Panc1 (cell line): ENCODE measurements at regions not wholly inside any gene's neighbourhood (a gene's known extent, or its start where the extent isn't known, plus 50 kb on each side); places are given as distances from the start of the nearest gene placed in this dataset.
"Not testable (repeated sequence)": the region's sequence is repeated elsewhere in the genome, so short reads cannot be mapped to it uniquely, and the experiment has no call there.

Experiments
- ATAC-seq: fragments of 200-7000 bp; cut with Tn5 transposase; 2 replicates; pipeline ENCODE4 v1.9.1; 2020; ENCODE audit warnings: mild to moderate bottlenecking, moderate library complexity
- BruUV-seq: library from RNA; stranded (reverse); fragments of 400-500 nt; replicated peaks from 2 replicates; lab custom pipeline; 2021; lab: Mats Ljungman, UMichigan
- CTCF ChIA-PET: fragments of 300-600 bp; sonication (Branson Sonifier 250); formaldehyde crosslinking; loops from one replicate; lab custom pipeline; 2022; ENCODE audit warnings: antibody characterized with exemption; lab: Charles Lee
- POLR2A ChIA-PET: fragments of 300-600 bp; sonication (Branson Sonifier 250); formaldehyde crosslinking; loops from one replicate; lab custom pipeline; 2022; ENCODE audit warnings: antibody characterized with exemption; lab: Charles Lee
- DNase-seq: peaks from one replicate; pipeline ENCODE4 v3.0.0-alpha.2; 2010; ENCODE audit warnings: low read depth, low spot score
- H3K27ac ChIP-seq: 2 replicates; pipeline ENCODE4 v1.5.1; 2011; ENCODE audit warnings: mild to moderate bottlenecking, low read length, inconsistent platforms
- H3K27me3 ChIP-seq: fragments of 200-500 bp; sonication (Bioruptor generic); 2 replicates; pipeline ENCODE4 v1.6.0; 2014; ENCODE audit warnings: low read length, inconsistent platforms; ENCODE audit not compliant: control insufficient read depth, insufficient read depth
- H3K36me3 ChIP-seq: fragments of 200-500 bp; sonication (Bioruptor generic); 2 replicates; pipeline ENCODE4 v1.5.1; 2014; ENCODE audit warnings: inconsistent platforms, mild to moderate bottlenecking, low read length, moderate library complexity; ENCODE audit not compliant: control insufficient read depth, insufficient read depth
- H3K4me1 ChIP-seq: 2 replicates; pipeline ENCODE4 v1.5.1; 2011; ENCODE audit warnings: inconsistent platforms, mild to moderate bottlenecking, low read length, moderate library complexity; ENCODE audit not compliant: control insufficient read depth, insufficient read depth
- H3K4me3 ChIP-seq, 2 experiments: 2 replicates each; pipeline ENCODE4 v1.5.1; 2011 to 2012; ENCODE audit warnings: low read depth in 2 of 2, low read length in 2 of 2, mild to moderate bottlenecking in 2 of 2, inconsistent platforms in 1 of 2, moderate library complexity in 1 of 2
- H3K9me3 ChIP-seq: fragments of 200-500 bp; sonication (Bioruptor generic); 2 replicates; pipeline ENCODE4 v1.5.1; 2014; ENCODE audit warnings: low read depth, mild to moderate bottlenecking, inconsistent platforms, low read length, moderate library complexity; ENCODE audit not compliant: control insufficient read depth, insufficient read depth
- POLR2AphosphoS5 ChIP-seq: IDR thresholded peaks from 2 replicates; pipeline ENCODE4 v1.6.1; 2012; ENCODE audit warnings: mild to moderate bottlenecking, low read depth, low read length, moderate library complexity
- REST ChIP-seq, 2 experiments: IDR thresholded peaks; 2 replicates each; pipeline ENCODE4 v1.6.1; 2011 to 2012; ENCODE audit warnings: low read depth in 2 of 2, control low read depth in 1 of 2, low read length in 1 of 2, mild to moderate bottlenecking in 1 of 2, moderate library complexity in 1 of 2; ENCODE audit not compliant: insufficient read depth in 1 of 2
- SIN3A ChIP-seq: IDR thresholded peaks from 2 replicates; pipeline ENCODE4 v1.6.1; 2012; ENCODE audit warnings: low read depth, mild to moderate bottlenecking, low read length, moderate library complexity, borderline replicate concordance; ENCODE audit not compliant: insufficient read depth
- TCF7L2 ChIP-seq: IDR thresholded peaks from 2 replicates; pipeline ENCODE4 v1.6.1; 2011; ENCODE audit warnings: mild to moderate bottlenecking, low read depth, low read length, inconsistent platforms
- in situ Hi-C: cut with HindIII; loops from 2 replicates; pipeline ENCODE4 v1.10.0; 2016; ENCODE audit warnings: low sequenced_read_pairs, low pct_unique_long_range_greater_than_20kb
- intact Hi-C: fragments of 100-400 bp; cut with micrococcal nuclease; formaldehyde crosslinking; loops from one replicate; pipeline ENCODE4 v1.10.0; 2022; ENCODE audit not compliant: unreplicated experiment
- TF ChIP-seq, protein P1 (sequence below): fragments of 450-650 bp; IDR thresholded peaks from 2 replicates; pipeline ENCODE4 v1.5.1; 2017; ENCODE audit warnings: mild to moderate bottlenecking

DNA sequence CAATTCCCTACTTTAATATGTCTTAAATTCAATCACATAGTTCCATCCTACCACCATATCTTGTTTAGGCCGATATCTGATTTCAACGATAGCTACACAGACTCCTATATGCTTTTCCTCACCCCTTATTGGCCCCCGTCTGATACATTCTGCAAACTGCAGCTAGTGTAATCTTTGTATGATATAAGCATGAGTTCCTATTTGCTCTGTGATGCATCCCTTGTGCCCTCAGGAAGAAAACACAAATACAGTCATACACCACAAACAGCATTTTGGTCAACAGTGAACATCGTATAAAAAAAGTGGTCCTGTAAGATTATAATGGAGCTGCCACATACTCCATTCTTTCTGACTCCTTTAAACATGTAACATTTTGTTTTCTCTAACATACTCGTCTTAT is 837.8 kb upstream of the CDH6 start:
- H3K4me1 ChIP-seq = no peaks in the 10 kb centered on the region
- ChIA-PET POLR2A (no interaction called here), CTCF (no interaction called here)
- H3K9me3 ChIP-seq = no peaks in the 10 kb centered on the region
- ATAC-seq (no peak), DNase-seq (peak; percentile 85)
- H3K27ac ChIP-seq = no peak overlapping the region
- intact Hi-C loops = no loop called here
- in situ Hi-C loops = no loop called here
- H3K36me3 ChIP-seq = no peaks in the 10 kb centered on the region
- TF ChIP-seq POLR2AphosphoS5 = no peak
- TF ChIP-seq, protein P1, sequence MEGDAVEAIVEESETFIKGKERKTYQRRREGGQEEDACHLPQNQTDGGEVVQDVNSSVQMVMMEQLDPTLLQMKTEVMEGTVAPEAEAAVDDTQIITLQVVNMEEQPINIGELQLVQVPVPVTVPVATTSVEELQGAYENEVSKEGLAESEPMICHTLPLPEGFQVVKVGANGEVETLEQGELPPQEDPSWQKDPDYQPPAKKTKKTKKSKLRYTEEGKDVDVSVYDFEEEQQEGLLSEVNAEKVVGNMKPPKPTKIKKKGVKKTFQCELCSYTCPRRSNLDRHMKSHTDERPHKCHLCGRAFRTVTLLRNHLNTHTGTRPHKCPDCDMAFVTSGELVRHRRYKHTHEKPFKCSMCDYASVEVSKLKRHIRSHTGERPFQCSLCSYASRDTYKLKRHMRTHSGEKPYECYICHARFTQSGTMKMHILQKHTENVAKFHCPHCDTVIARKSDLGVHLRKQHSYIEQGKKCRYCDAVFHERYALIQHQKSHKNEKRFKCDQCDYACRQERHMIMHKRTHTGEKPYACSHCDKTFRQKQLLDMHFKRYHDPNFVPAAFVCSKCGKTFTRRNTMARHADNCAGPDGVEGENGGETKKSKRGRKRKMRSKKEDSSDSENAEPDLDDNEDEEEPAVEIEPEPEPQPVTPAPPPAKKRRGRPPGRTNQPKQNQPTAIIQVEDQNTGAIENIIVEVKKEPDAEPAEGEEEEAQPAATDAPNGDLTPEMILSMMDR = no peak
- no peak for TF ChIP-seq SIN3A
- TF ChIP-seq REST (IDR thresholded peaks at IDR 0.05; ENCODE audit: insufficient read depth in 1 of 2, low read depth in 2 of 2, low read length in 1 of 2) = no peak
- no peak for TF ChIP-seq TCF7L2
- H3K27me3 ChIP-seq = no peaks in the 10 kb centered on the region
- BruUV-seq = no TSS peak
- no peak overlapping the region for H3K4me3 ChIP-seq

DNA sequence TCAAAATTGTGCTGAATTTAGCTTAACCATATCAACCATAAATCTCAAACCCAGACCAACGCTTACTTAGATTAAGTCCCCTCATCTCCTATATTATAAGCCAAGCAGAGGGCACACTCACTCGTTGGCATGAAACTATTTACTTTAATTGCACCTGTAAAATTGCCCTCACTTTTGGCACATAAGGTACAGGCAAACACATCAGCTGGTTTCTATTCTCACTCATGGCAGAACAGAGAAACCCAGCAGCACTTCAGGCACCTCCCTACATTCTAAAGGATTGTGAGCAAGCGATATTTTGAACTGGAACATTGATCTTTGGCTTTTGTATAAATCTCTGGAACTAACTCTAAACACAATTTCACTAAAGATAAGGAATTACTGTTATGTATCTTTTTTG is 845.6 kb upstream of the CDH6 start:
- Histone ChIP-seq H3K9me3 (peaks cover 3% of the 10 kb centered on the region; the same call in 1 of the 2 replicates), H3K36me3 (no peaks in the 10 kb centered on the region), H3K4me1 (no peaks in the 10 kb centered on the region), H3K4me3 (no peak overlapping the region), H3K27ac (no peak overlapping the region), H3K27me3 (no peaks in the 10 kb centered on the region)
- DNase-seq = no peak
- no peak for ATAC-seq
- no TSS peak for BruUV-seq
- intact Hi-C loops (no loop called here), in situ Hi-C loops (no loop called here)
- POLR2A ChIA-PET = no interaction called here
- TF ChIP-seq, protein P1 = no peak
- TF ChIP-seq SIN3A (no peak), POLR2AphosphoS5 (no peak), REST (IDR thresholded peaks at IDR 0.05; ENCODE audit: insufficient read depth in 1 of 2, low read depth in 2 of 2, low read length in 1 of 2) (no peak), TCF7L2 (no peak)
- CTCF ChIA-PET = no interaction called here

DNA sequence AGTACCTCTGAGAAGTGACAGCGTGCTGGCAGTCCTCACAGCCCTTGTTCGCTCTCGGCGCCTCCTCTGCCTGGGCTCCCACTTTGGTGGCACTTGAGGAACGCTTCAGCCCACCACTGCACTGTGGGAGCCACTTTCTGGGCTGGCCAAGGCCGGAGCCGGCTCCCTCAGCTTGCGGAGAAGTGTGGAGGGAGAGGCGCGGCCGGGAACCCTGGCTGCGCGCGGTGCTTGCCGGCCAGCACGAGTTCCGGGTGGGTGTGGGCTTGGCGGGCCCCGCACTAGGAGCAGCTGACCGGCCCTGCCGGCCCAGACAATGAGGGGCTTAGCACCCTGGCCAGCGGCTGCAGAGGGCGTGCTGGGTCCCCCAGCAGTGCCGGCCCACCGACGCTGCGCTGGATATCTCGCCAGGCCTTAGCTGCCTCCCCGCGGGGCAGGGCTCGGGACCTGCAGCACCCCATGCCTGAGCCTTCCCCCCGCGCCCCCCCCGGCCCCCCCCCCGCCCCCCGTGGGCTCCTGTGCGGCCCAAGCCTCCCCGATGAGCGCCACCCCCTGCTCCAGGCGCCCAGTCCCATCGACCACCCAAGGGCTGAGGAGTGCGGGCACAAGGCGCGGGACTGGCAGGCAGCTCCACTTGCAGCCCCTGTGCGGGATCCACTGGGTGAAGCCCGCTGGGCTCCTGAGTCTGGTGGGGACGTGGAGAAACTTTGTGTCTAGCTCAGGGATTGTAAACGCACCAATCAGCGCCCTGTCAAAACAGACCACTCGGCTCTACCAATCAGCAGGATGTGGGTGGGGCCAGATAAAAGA is 847.7 kb upstream of the CDH6 start:
- H3K36me3 ChIP-seq, DNase-seq, ATAC-seq, intact Hi-C loops, H3K4me3 ChIP-seq, H3K27me3 ChIP-seq, BruUV-seq, H3K27ac ChIP-seq, POLR2A ChIA-PET, in situ Hi-C loops, H3K4me1 ChIP-seq, H3K9me3 ChIP-seq, CTCF ChIA-PET: not testable (repeated sequence)
